NB4 (cell line): ENCODE measurements at regions not wholly inside any gene's neighbourhood (a gene's known extent, or its start where the extent isn't known, plus 50 kb on each side); places are given as distances from the start of the nearest gene placed in this dataset.

ENCODE experiments used
- CTCF ChIP-seq: IDR thresholded peaks from one replicate; pipeline ENCODE4 v1.5.1; 2012; ENCODE audit warnings: low read depth, low read length
- MAX ChIP-seq: IDR thresholded peaks from 2 replicates; pipeline ENCODE4 v1.6.1; 2011; ENCODE audit warnings: low read depth, low read length
- MYC ChIP-seq: IDR thresholded peaks from 2 replicates; pipeline ENCODE4 v1.6.1; 2011; ENCODE audit warnings: low read depth, low read length
- POLR2A ChIP-seq: IDR thresholded peaks from 2 replicates; pipeline ENCODE4 v1.6.1; 2011; ENCODE audit warnings: mild to moderate bottlenecking; ENCODE audit not compliant: insufficient read length; ENCODE audit errors: extremely low read depth

GRCh38 chr10:34058845-34059614 lies 724.6 kb upstream of the NRP1 start:
- TF ChIP-seq CTCF (no peak), POLR2A (no peak), MAX (no peak), MYC (no peak)
